HepG2 (cell line): ENCODE measurements at regions not wholly inside any gene's neighbourhood (a gene's known extent, or its start where the extent isn't known, plus 50 kb on each side); places are given as distances from the start of the nearest gene placed in this dataset.

Experiments used
- ATAC-seq: fragments of 200-7000 bp; cut with Tn5 transposase; 3 replicates; pipeline ENCODE4 v1.9.1; 2020; ENCODE audit warnings: mild to moderate bottlenecking, moderate library complexity
- BruUV-seq: library from RNA; stranded (reverse); fragments of 400-500 nt; replicated peaks from 2 replicates; lab custom pipeline; 2021; lab: Mats Ljungman, UMichigan
- CTCF ChIA-PET: fragments of 300-600 bp; formaldehyde crosslinking; extraction: SDS; loops from one replicate; lab custom pipeline; 2021; ENCODE audit warnings: low total read pairs, inconsistent platforms, low intra/inter-chr PET ratio; lab: Yijun Ruan, JAX
- POLR2A ChIA-PET: fragments of 350-600 bp; sonication (Branson Sonifier 250); formaldehyde crosslinking; loops from one replicate; lab custom pipeline; 2020; ENCODE audit warnings: antibody characterized with exemption, inconsistent platforms; lab: Yijun Ruan, JAX
- DNase-seq: peaks from one replicate; pipeline ENCODE4 v3.0.0-alpha.2; 2015; ENCODE audit warnings: low spot score
- FAIRE-seq: peaks from 3 replicates; lab custom pipeline; 2011; peaks lifted over from hg19 to GRCh38; lab: Jason Lieb, UNC
- H2AFZ ChIP-seq: one replicate; pipeline ENCODE4 v1.6.1; 2011; ENCODE audit warnings: low read length, inconsistent platforms
- H3K27ac ChIP-seq: fragments of 300-600 bp; 3 replicates; pipeline ENCODE4 v1.8.0; 2011; ENCODE audit warnings: mixed run types, mild to moderate bottlenecking, mixed read lengths, low read length, inconsistent platforms; ENCODE audit not compliant: insufficient read depth; ENCODE audit errors: extremely low read length
- H3K27me3 ChIP-seq, 2 experiments: fragments of 200-600 bp in 1 of 2; 2 replicates in 1 of 2; 3 replicates in 1 of 2; pipeline versions ENCODE4 v1.6.0 to v1.8.0; 2011; ENCODE audit warnings: low read length in 2 of 2, mild to moderate bottlenecking in 2 of 2, moderate library complexity in 2 of 2, inconsistent platforms in 1 of 2; ENCODE audit not compliant: insufficient read depth in 2 of 2, control insufficient read depth in 1 of 2
- H3K36me3 ChIP-seq, 2 experiments: fragments of 200-600 bp in 1 of 2; replicated peaks in 1 of 2; 2 replicates in 1 of 2; 3 replicates in 1 of 2; pipeline versions ENCODE4 v1.5.1 to v1.8.0; 2011; ENCODE audit warnings: low read length in 2 of 2, inconsistent platforms in 1 of 2; ENCODE audit not compliant: insufficient read depth in 2 of 2, control insufficient read depth in 1 of 2
- H3K4me1 ChIP-seq: 2 replicates; pipeline ENCODE4 v1.5.1; 2012; ENCODE audit warnings: low read length, inconsistent platforms; ENCODE audit not compliant: insufficient read depth
- H3K4me2 ChIP-seq: 2 replicates; pipeline ENCODE4 v1.6.0; 2011; ENCODE audit warnings: low read depth, low read length, inconsistent platforms
- H3K4me3 ChIP-seq, 3 experiments: fragments of 200-600 bp in 1 of 3; sonication (generic), shearing (Covaris generic) in 1 of 3; replicated peaks in 1 of 3; 2 replicates each; pipeline ENCODE4 v1.5.1; 2011 to 2016; ENCODE audit warnings: low read length in 3 of 3, inconsistent platforms in 2 of 3, low read depth in 2 of 3, mild to moderate bottlenecking in 2 of 3, control low read depth in 1 of 3, mixed read lengths in 1 of 3; ENCODE audit not compliant: insufficient read depth in 1 of 3
- H3K79me2 ChIP-seq: one replicate; pipeline ENCODE4 v1.6.1; 2011; ENCODE audit warnings: low read length, inconsistent platforms; ENCODE audit not compliant: insufficient read depth
- H3K9ac ChIP-seq: 2 replicates; pipeline ENCODE4 v1.6.0; 2011; ENCODE audit warnings: mild to moderate bottlenecking, low read depth, low read length, inconsistent platforms; ENCODE audit not compliant: insufficient read depth
- H3K9me3 ChIP-seq: 2 replicates; pipeline ENCODE4 v1.5.1; 2012; ENCODE audit warnings: mild to moderate bottlenecking, low read length
- H4K20me1 ChIP-seq: 2 replicates; pipeline ENCODE4 v1.6.0; 2011; ENCODE audit warnings: inconsistent platforms, mild to moderate bottlenecking, low read length, moderate library complexity; ENCODE audit not compliant: insufficient read depth
- GATAD2A ChIP-seq: IDR thresholded peaks from 2 replicates; pipeline ENCODE4 v1.6.1; 2016
- HNRNPLL ChIP-seq: fragments of 200-400 bp; formaldehyde crosslinking; IDR thresholded peaks from 2 replicates; pipeline ENCODE4 v1.6.1; 2017; ENCODE audit warnings: mild to moderate bottlenecking, low read depth, low read length; ENCODE audit not compliant: poor library complexity, severe bottlenecking
- KDM2A ChIP-seq: sonication (generic); formaldehyde crosslinking; IDR thresholded peaks from 2 replicates; pipeline ENCODE4 v1.4.0; 2020; ENCODE audit warnings: low read depth, missing genetic modification reagents, borderline replicate concordance
- KDM3A ChIP-seq: IDR thresholded peaks from 2 replicates; pipeline ENCODE4 v1.6.1; 2018; ENCODE audit warnings: low read depth, missing compliant biosample characterization
- KDM5B ChIP-seq: sonication (generic); formaldehyde crosslinking; IDR thresholded peaks from 2 replicates; pipeline ENCODE4 v1.4.0; 2020; ENCODE audit warnings: missing genetic modification reagents, mild to moderate bottlenecking, borderline replicate concordance
- RARG ChIP-seq: sonication (generic); formaldehyde crosslinking; IDR thresholded peaks from 2 replicates; pipeline ENCODE4 v1.4.0; 2020; ENCODE audit warnings: low read depth, mild to moderate bottlenecking, missing genetic modification reagents
- RBM39 ChIP-seq: fragments of 200-400 bp; formaldehyde crosslinking; IDR thresholded peaks from one replicate; pipeline ENCODE4 v1.6.1; 2018; ENCODE audit warnings: antibody characterized with exemption, mild to moderate bottlenecking, low read depth, low read length; ENCODE audit not compliant: poor library complexity, severe bottlenecking
- SALL1 ChIP-seq: sonication (generic); formaldehyde crosslinking; IDR thresholded peaks from 2 replicates; pipeline ENCODE4 v1.8.0; 2022; ENCODE audit warnings: mild to moderate bottlenecking, missing genetic modification reagents
- SNRNP70 ChIP-seq: fragments of 200-400 bp; formaldehyde crosslinking; IDR thresholded peaks from 2 replicates; pipeline ENCODE4 v1.6.1; 2017; ENCODE audit warnings: mild to moderate bottlenecking, low read depth, low read length, moderate library complexity
- SPEN ChIP-seq: sonication (generic); formaldehyde crosslinking; IDR thresholded peaks from 2 replicates; pipeline ENCODE4 v1.5.1; 2020; ENCODE audit warnings: low read depth, mild to moderate bottlenecking, missing genetic modification reagents
- STAG1 ChIP-seq: sonication (generic); formaldehyde crosslinking; IDR thresholded peaks from 2 replicates; pipeline ENCODE4 v1.4.0; 2020; ENCODE audit warnings: missing genetic modification reagents
- TAF1 ChIP-seq: sonication (generic); formaldehyde crosslinking; IDR thresholded peaks from 2 replicates; pipeline ENCODE4 v1.4.0; 2020; ENCODE audit warnings: missing genetic modification reagents
- TEAD3 ChIP-seq: optimal IDR thresholded peaks from 2 replicates; pipeline ENCODE3; 2016; ENCODE audit warnings: borderline replicate concordance
- ZFP36L2 ChIP-seq: sonication (generic); formaldehyde crosslinking; IDR thresholded peaks from 2 replicates; pipeline ENCODE4 v1.4.0; 2020; ENCODE audit warnings: missing genetic modification reagents
- ZNF143 ChIP-seq: sonication (generic); formaldehyde crosslinking; IDR thresholded peaks from 2 replicates; pipeline ENCODE4 v1.4.0; 2020; ENCODE audit warnings: missing genetic modification reagents
- ZNF282 ChIP-seq: fragments of 450-650 bp; IDR thresholded peaks from 2 replicates; pipeline ENCODE4 v1.6.1; 2018; ENCODE audit not compliant: partially characterized antibody
- ZNF337 ChIP-seq: sonication (generic); formaldehyde crosslinking; IDR thresholded peaks from 2 replicates; pipeline ENCODE4 v1.5.1; 2020; ENCODE audit warnings: missing genetic modification reagents, low read depth, mild to moderate bottlenecking, borderline replicate concordance
- ZNF501 ChIP-seq: sonication (generic); formaldehyde crosslinking; IDR thresholded peaks from 2 replicates; pipeline ENCODE4 v1.5.1; 2020; ENCODE audit warnings: mild to moderate bottlenecking, moderate library complexity, missing genetic modification reagents
- ZNF670 ChIP-seq: sonication (generic); formaldehyde crosslinking; IDR thresholded peaks from 2 replicates; pipeline ENCODE4 v1.8.0; 2022; ENCODE audit warnings: mild to moderate bottlenecking, missing genetic modification reagents, borderline replicate concordance
- WGBS: methylation state at CpG from one replicate; pipeline ENCODE4 v1.1.6; 2017; ENCODE audit warnings: low lambda C conversion rate; 5-methylcytosine and 5-hydroxymethylcytosine counted together
- in situ Hi-C: cut with HindIII; loops from 2 replicates; pipeline ENCODE4 v1.10.0; 2017; ENCODE audit warnings: low pct_unique_long_range_greater_than_20kb; ENCODE audit not compliant: extremely low pct_ligation_motif_present
- intact Hi-C: fragments of 100-400 bp; cut with micrococcal nuclease; formaldehyde crosslinking; loops from one replicate; pipeline ENCODE4 v1.10.0; 2022; ENCODE audit not compliant: unreplicated experiment
- TF ChIP-seq, protein P1 (sequence below): sonication (generic); formaldehyde crosslinking; IDR thresholded peaks from 2 replicates; pipeline ENCODE4 v1.9.0; 2021; ENCODE audit warnings: missing genetic modification reagents, borderline replicate concordance

DNA sequence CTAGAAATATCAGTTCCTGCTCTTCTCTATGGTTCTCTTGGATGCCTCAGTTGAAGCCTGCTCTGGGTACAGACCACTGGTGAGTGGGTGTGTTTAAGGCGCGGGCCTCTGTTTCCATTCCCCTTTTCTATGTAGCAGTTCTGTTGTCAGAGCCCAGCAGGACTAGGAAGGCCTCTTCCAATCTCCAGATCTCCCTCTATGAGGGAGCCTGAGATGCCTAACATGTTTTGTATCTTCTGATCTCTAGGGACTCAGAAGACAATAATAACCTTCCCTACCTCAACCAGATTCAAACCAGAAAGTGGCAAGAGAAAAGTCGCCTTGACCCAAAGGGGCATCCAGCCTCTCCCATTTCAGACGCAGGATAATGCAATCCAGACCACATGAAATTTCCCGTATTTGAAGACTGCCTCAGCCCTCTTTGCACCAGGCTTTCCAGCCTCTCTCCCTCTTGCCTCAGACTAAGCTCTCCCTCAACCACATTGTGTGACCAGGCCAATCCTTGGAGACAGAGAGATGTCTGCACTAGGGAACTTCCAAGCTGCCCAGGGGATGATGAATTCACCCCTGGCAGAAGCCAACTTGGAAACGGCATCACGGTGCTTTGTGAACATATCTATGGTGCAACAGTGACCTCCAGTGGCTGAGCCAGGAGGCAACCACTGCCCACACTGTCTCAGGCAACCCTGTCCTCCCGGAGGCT lies 150.1 kb upstream of the UBASH3B start (continued):
- TF ChIP-seq KDM2A (peak; percentile 58; the same call in 1 of the 2 replicates), SALL1 (CRISPR knock-in tag) (peak; percentile 37; the same call in 1 of the 2 replicates), RARG (no peak), ZNF501 (CRISPR knock-in tag) (no peak), TEAD3 (peak; percentile 20), KDM3A (CRISPR knock-in tag) (0 out of 2 replicates have a peak, but pooled peaks have one; percentile 25), GATAD2A (CRISPR knock-in tag) (0 out of 2 replicates have a peak, but pooled peaks have one; percentile 25), SPEN (0 out of 2 replicates have a peak, but pooled peaks have one; percentile 19), STAG1 (CRISPR knock-in tag) (peak; percentile 98), ZFP36L2 (CRISPR knock-in tag) (no peak)

DNA sequence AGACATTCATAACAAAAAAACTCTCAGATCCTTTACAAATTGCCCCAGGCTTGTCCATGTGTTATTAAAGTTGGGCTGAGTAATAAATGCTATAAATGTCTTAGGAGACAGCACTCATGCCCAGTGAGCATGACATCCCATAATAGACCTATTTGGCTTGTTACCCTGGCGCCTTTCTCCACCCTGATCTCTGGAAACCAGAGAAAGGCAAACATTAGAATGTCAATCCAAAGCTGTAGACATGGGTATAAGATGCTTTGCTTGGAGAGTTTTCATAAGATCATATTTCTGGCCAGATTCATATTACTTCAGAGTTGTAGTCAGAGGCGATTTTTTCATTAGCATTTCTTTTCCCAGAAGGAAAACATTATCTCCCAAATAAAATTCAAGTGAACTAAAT lies 161.3 kb upstream of the UBASH3B start:
- H3K4me3 ChIP-seq = no peak overlapping the region
- no TSS peak for BruUV-seq
- 6% methylated on average over 2 of the region's 2 CpGs for WGBS
- DNase-seq (no peak), FAIRE-seq (no peak), ATAC-seq (no peak)
- H3K9ac ChIP-seq = no peak overlapping the region
- intact Hi-C loops (no loop called here), in situ Hi-C loops (no loop called here)
- H3K4me1 ChIP-seq = peaks cover 11% of the 10 kb centered on the region
- no peak overlapping the region for H2AFZ ChIP-seq
- H3K4me2 ChIP-seq = no peak overlapping the region
- ChIA-PET CTCF (no interaction called here), POLR2A (no interaction called here)
- no peaks in the 10 kb centered on the region for H3K79me2 ChIP-seq
- H4K20me1 ChIP-seq = no peaks in the 10 kb centered on the region
- H3K36me3 ChIP-seq = no peaks in the 10 kb centered on the region
- no peak overlapping the region for H3K27ac ChIP-seq
- H3K27me3 ChIP-seq = no peaks in the 10 kb centered on the region
- no peaks in the 10 kb centered on the region for H3K9me3 ChIP-seq
- TF ChIP-seq ZNF143 (no peak), KDM5B (no peak), ZNF282 (no peak), TAF1 (CRISPR knock-in tag) (no peak), ZNF337 (no peak), ZNF670 (no peak), SNRNP70 (no peak), RBM39 (no peak), HNRNPLL (no peak)
- TF ChIP-seq, protein P1, sequence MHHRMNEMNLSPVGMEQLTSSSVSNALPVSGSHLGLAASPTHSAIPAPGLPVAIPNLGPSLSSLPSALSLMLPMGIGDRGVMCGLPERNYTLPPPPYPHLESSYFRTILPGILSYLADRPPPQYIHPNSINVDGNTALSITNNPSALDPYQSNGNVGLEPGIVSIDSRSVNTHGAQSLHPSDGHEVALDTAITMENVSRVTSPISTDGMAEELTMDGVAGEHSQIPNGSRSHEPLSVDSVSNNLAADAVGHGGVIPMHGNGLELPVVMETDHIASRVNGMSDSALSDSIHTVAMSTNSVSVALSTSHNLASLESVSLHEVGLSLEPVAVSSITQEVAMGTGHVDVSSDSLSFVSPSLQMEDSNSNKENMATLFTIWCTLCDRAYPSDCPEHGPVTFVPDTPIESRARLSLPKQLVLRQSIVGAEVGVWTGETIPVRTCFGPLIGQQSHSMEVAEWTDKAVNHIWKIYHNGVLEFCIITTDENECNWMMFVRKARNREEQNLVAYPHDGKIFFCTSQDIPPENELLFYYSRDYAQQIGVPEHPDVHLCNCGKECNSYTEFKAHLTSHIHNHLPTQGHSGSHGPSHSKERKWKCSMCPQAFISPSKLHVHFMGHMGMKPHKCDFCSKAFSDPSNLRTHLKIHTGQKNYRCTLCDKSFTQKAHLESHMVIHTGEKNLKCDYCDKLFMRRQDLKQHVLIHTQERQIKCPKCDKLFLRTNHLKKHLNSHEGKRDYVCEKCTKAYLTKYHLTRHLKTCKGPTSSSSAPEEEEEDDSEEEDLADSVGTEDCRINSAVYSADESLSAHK (CRISPR knock-in tag) = no peak
